T-helper 1 cell treated with Interleukin-12 subunit alpha and Interleukin-12 subunit beta and Interleukin-4 antibody, amounts not matched to agents 30 ng/mL and 1 ng/mL, for 36 hours (primary cell): ENCODE measurements at regions not wholly inside any gene's neighbourhood (a gene's known extent, or its start where the extent isn't known, plus 50 kb on each side); places are given as distances from the start of the nearest gene placed in this dataset.
"Not testable (repeated sequence)": the region's sequence is repeated elsewhere in the genome, so short reads cannot be mapped to it uniquely, and the experiment has no call there.

Source experiments
- intact Hi-C: fragments of 100-400 bp; cut with micrococcal nuclease; formaldehyde crosslinking; loops from one replicate; pipeline ENCODE4 v1.15.1; 2024

- intact Hi-C loops = no loop called here
These were observed 50.5 kb upstream of the TUBA3D start for GRCh38 chr2:131425231-131425941.

GRCh38 chr2:131424605-131425114 lies 51.3 kb upstream of the TUBA3D start:
- intact Hi-C loops = not testable (repeated sequence)

GRCh38 chr2:131420751-131421150 lies 55.2 kb upstream of the TUBA3D start:
- intact Hi-C loops = not testable (repeated sequence)

DNA sequence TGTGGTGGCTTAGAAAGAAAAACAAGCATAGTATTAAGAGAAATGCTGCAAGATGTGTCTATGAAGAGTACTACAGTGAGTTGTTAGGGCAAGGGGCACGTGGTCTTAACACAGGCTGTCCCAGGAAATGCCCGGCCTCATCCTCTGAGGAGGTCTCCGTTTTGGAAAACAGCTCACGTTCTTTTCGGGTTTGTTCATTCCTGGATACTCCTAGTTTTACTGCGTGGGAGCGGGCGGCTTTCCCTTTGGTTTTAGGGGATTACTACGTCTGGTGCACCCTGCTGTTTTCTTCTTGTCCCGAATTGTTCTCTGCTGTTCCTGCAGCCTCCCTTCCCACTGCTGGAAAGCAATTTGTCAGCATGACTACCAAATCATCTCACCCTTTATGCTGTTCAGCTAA lies 55.5 kb upstream of the RAB6D start:
- intact Hi-C loops = loop anchor here (10.0 kb wide), 1 partner anchor 585 kb away; no protein-coding TSS in a partner anchor

GRCh38 chr2:131418625-131419024 lies 54.7 kb upstream of the RAB6D start:
- intact Hi-C loops = loop anchor here (10.0 kb wide), 1 partner anchor 586 kb away; no protein-coding TSS in a partner anchor

DNA sequence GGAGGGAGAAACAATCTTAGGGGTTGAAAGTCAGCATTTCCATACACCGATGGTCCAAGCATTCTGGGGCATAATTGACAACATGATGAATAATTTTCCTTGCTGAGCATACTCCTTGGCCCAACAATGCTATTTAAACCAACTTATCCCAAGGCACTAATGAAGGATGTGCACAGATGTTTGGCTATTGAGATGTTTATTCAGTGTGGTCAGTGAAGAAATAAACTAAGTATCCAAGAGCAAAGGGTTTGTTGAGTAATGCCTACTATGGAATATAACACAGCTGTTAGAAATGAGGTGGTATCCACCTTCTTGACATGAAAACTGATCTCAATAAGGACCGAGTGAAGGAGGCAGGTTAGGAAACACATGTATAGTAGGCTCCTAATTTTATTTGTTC lies 53.9 kb upstream of the RAB6D start:
- intact Hi-C loops = loop anchor here (10.0 kb wide), 1 partner anchor 587 kb away; no protein-coding TSS in a partner anchor

- intact Hi-C loops = loop anchor here (1.0 to 10.0 kb wide), 6 partner anchors 79 to 591 kb away; partner anchors contain the start of gene MZT2A
These were observed 49.8 kb upstream of the RAB6D start for GRCh38 chr2:131413785-131414184.
